ENCODE measurements at regions not wholly inside any gene's neighbourhood (a gene's known extent, or its start where the extent isn't known, plus 50 kb on each side); places are given as distances from the start of the nearest gene placed in this dataset.
A peak's percentile ranks its signal among the peaks of the same experiment; 100 is the strongest.

DNA sequence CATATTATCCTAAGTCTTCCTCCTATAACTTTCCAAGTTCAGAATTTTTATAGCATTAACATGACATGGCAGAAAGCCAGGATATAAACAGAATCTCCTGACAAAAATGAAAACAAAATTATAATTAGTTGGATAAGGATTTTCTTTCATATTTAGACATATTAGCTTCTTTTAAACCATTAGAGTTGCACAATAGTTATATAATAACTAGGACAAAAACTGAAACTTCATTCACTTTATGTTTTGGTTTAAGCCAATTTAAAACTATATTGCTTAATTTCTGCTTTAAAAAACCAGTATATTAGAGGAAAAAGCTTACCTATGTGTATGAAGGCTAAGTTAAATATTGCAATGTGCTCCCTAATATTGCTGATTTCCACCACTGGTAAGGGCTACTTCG, 254.8 kb downstream of the GPD2 start:
- ATAC-seq: no peak

DNA sequence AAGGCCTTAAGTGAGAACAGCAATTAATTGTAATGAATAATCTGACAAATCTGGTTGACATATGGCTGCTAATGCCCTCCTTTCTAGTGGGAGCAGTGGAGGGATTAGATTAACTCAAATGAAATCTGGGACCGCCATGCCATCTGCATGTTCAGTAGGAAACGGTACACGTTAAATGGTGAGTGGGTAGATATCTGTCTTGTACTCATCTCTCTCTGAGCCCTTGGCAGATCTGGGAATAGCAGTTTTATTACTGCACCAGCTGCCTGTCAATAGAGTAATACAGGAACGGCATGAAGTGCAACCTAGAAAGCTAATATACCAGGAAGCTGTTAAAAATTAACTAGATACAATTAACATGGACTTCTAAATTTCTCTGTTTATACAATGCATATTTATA, 258.8 kb downstream of the GPD2 start:
- peak; percentile 80 for ATAC-seq
- DNase-seq: no peak
- intact Hi-C loops (cut with DNase I, micrococcal nuclease): no loop called here

More for the DNA sequence above, 254.8 kb downstream of the GPD2 start:
- intact Hi-C loops (cut with DNase I, micrococcal nuclease): no loop called here
- DNase-seq: no peak

DNA sequence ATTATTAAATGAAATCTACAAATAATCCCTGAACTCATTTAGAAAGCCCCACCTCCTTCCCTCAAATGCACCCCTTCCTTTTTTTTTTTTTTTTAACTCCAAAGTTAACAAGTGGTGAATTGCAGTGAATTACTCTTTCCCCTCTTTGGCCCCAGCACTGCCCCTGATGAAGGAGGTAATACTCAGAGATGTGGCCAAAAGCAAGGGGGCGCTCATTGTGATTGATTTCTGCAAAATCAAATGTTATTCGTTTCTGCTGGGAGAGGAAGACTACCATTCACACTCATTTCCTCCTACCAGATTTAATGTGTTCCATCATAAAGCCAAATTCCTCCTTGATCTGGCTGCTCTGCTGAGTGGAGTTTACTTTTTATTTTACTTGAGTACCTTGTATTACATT, 259.4 kb downstream of the GPD2 start:
- intact Hi-C loops (cut with DNase I, micrococcal nuclease): no loop called here
- ATAC-seq (no peak), DNase-seq (no peak)

DNA sequence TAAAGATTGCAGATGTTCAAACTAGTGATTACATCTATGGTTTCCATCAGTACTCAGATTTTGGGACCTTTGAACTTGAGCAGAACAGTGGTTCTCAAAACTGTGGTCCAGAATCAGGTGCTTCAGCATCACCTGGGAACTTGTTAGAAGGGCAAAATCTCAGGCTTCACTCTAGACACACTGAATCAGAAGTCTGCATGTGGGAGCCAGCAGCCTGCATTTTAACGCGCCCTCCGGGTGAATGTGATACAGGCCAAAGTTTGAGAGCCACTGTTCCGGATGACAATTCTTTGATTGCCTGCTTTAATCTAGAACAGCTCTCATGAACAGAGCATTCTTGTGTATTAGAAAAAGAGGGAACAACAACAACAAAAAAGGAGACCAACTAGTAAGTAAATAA, 261.7 kb downstream of the GPD2 start:
- DNase-seq (no peak), ATAC-seq (no peak)
- intact Hi-C loops (cut with DNase I, micrococcal nuclease): no loop called here

DNA sequence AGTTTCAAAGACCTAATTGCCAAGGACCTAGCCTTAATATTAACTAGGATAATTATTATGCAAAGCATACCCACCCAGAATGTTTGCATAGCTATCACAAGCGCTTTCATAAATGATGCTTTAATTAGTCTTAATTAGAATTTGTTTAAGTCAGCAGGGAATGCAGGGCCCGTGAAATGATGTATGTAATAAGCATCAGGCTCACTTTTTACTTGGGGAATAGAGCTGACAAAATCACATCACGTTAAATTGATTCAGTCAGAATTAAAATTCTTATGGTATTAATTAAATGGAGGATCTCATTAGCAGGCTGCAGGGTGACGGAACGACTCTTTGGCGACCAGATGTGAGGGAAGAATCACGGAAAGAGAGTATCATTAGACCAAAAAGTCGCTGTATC, 264.5 kb downstream of the GPD2 start:
- intact Hi-C loops (cut with DNase I, micrococcal nuclease): no loop called here

DNA sequence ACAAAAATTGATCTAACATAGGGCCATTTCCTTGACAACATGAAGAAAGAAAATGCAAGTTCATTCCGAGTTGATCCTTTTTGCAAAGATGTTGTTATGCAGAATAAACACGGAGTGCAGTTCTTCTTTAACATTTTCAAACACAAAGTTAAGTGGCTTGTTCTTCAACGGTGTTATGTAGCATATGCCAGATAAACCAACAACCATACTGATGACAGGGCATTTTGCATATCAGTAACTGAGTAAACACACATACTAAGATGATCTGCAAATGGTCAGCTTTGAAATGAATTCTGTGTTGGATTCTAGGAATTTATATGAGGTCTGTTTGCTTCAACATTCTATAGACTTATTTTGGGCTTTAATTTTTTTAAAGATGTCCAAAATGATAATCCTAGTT, 266.4 kb downstream of the GPD2 start:
- intact Hi-C loops (cut with DNase I, micrococcal nuclease): no loop called here
- DNase-seq: no peak
- ATAC-seq: no peak

More for the DNA sequence above, 264.5 kb downstream of the GPD2 start:
- DNase-seq (no peak), ATAC-seq (no peak)

DNA sequence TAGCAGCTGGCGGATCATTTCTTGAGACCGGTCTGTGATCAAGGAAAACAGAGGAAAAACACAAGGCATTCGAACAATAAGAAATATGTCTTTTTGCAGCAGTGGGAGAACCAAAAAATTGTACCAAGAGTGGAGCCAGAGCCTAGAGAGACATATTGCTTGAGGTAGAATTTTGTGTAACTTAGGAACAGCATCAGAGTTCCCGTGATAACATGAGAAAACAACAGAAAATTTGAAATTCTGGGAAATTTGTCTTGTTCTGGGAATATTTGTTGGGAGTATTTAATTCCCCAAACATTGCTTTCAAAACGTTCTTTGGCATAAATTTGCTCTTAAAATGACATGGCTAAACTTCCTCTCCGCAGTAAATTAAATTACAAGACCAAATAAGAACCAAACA, 267.5 kb downstream of the GPD2 start:
- ATAC-seq (no peak), DNase-seq (no peak)
- intact Hi-C loops (cut with DNase I, micrococcal nuclease): no loop called here

DNA sequence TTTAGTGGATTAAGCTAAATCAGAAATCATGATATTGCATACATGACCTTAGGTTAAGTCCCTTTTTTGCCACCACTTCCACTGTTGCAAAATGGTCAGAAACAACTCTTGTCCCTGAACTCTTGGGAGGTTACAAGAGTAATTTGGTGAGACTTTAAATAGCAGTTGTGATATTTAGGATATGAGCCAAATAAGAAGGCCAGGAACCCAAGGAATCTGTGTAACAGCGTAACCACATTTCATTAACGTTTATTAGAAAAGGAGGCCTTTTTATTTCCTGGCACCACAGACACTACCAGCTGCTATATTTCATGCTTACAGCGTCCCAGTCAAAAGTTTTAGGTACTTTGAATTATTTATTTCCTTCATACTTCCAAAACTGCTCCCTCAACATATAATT, 268.0 kb downstream of the GPD2 start:
- ATAC-seq: no peak
- intact Hi-C loops (cut with DNase I, micrococcal nuclease): no loop called here
- DNase-seq: no peak

DNA sequence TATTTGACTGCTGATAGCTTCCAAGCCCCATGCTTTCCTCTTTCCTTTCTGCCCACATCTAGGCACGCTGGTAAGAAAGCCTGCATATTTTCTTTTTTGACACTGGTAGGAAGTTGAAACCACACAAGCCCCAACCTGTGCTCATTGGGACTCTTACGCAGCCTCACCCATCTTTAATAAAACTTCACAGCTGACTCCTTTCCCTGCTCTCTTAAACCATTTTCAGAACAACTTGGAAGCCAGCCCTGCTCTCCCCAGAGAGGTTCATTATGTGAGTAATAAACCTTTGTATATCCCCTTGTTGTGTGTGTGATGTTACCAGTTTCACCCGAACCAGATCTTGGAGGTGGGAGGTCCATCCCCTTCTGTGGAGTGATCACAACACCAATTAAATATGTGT, 268.4 kb downstream of the GPD2 start:
- intact Hi-C loops (cut with DNase I, micrococcal nuclease): no loop called here
- DNase-seq (no peak), ATAC-seq (no peak)

DNA sequence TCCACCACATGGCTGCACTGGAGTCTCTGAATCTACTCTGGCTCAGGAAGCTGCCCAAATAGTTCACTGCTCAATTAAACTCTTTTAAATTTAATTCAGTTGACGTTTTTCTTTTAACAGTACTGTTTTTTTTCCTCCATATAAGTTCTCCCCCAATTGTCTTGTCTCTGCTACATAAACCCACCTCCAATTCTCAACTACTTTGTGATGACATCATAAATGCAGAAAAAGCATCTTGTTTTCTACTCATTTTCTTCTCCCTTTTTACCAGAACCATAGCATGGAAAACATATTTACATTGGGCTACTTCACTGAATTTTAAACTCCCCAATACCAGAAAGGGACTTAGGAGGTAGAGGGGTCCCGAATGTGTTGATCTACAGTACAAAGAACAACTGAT, 270.4 kb downstream of the GPD2 start:
- intact Hi-C loops (cut with DNase I, micrococcal nuclease): no loop called here
- ATAC-seq: no peak
- no peak for DNase-seq

DNA sequence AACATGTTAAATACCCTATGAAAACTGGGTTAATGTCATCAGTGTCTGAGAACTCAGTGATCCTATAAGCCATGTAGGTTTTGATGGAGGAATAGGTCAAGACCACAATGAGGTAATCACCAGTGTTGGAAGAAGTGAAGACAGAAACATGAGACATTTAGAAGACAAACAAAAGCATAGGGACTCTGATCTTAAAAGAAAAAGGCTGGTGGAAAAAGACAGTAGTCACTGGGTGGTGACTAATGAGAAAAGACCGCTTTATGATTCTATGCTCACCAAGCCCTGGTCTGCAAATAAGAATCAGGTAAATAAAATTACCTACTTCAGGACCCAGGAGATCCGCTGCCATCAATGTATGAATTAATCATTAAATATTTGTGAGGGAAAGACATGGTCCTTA, 271.9 kb downstream of the GPD2 start:
- ATAC-seq (no peak), DNase-seq (no peak)
- intact Hi-C loops (cut with DNase I, micrococcal nuclease): no loop called here

DNA sequence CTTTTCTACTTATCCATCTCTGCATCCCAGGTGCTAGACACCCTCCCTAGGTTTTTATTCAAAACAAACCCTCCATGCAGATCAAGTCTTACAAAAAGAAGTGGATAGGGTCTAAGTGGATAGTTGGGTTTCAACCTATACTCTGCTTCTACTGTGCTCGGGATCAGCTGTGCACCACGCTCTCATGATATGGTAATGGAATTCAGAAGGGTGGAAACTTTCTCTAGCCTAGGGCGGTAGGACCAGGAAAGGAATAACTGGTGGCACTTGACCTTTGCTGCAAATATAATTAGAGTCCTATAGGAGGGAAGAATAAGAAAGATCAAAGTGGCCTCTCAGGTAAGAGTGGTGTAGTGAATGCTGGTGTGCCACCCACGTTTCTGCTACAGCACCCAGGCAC, 272.9 kb downstream of the GPD2 start:
- DNase-seq (no peak), ATAC-seq (no peak)
- intact Hi-C loops (cut with DNase I, micrococcal nuclease): no loop called here

DNA sequence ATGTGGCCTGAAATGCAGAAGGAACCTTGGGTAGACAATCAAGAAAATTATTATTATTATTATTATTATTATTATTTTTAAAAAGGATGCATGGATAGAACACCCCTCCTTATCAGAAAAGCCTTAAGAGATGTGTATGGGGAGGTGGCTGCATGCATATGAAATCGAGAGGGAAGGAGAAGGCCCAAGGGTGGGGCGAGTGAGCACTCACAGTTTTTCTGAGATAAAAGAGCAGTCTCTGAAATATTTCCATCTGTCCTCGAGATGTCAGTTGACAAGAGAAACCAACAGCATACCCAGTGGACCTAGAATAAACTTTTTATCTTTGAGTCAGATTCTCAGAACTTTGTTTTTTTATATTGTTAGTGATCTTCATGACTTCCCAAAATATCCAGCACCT, 282.9 kb downstream of the GPD2 start:
- DNase-seq (no peak), ATAC-seq (no peak)
- intact Hi-C loops (cut with DNase I, micrococcal nuclease): no loop called here

DNA sequence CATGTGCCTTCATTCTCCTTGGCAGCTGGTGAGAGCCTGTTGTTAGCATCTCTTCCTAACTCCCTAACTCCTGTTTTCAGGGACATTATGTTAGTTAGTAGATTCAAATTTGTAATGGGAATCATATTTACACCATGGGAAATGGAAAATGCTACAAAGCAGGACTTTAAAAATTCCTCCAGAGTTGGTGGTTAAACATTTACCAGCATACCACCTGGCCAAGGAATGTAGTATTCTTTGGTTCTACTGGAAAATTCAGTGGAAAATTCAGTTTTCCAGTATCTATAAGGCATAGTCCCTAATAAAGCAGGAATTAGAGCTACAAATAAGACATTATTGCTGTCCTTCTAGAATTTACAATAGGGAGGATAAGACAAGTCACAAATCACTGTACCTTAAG, 291.7 kb downstream of the GPD2 start:
- DNase-seq: no peak
- intact Hi-C loops (cut with DNase I, micrococcal nuclease): no loop called here
- no peak for ATAC-seq

DNA sequence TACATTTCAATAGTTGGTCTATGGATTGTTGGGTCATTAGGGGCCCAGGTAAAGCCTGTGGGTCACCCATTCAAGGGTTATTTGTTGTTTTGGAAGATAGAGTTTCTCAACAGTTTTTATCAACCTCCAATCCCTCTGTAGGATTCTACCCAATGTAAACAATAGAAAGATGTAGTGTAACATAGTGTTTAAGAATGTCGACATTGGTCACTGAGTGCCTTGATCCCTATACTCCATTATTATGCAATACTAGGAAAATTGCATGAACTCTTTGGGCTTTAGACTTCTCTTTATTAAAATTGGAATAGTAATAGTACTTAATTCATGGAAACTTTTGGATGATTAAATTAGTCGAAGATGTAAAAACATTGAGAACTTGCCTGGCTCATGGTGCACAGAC, 292.1 kb downstream of the GPD2 start:
- DNase-seq (no peak), ATAC-seq (no peak)
- intact Hi-C loops (cut with DNase I, micrococcal nuclease): no loop called here

DNA sequence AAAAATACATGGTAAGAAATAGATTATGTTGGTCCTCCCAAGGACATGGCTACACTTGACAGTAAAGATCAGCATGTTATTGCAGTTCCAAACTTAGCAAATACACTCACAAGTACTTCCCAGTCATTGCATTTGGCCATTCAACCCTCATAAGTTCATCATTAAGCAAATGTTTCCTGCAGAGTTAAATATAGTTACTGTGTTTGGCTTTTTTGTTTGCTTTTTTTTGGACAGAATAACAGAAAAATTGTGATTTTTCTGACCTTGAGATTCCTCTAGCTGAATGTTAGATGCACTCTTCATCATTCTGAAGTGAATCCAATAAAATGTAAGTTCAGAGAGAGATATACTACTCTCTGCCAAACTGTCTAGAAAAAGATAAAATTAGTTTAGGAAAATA, 295.3 kb downstream of the GPD2 start:
- no peak for ATAC-seq
- no peak for DNase-seq
- intact Hi-C loops (cut with DNase I, micrococcal nuclease): no loop called here

DNA sequence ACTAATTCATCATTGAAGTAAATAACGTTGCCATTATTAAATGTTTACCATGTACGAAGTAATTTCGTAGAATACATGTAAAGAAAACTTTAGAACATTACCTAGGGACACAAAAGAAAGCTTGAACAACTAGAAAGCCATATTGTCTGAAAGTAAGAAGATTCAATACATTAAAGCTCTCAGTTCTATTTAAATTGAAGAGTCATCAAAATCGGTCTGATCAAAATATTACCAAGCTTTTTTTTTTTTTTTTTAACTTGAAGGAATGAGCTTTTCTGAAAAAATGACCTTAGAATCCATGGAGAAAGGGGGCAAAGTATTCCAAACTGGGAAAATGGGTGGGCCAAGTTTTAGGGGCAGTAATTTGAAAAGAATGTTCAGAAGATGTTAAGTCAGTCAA, 300.8 kb downstream of the GPD2 start:
- DNase-seq (no peak), ATAC-seq (no peak)
- intact Hi-C loops (cut with DNase I, micrococcal nuclease): no loop called here

DNA sequence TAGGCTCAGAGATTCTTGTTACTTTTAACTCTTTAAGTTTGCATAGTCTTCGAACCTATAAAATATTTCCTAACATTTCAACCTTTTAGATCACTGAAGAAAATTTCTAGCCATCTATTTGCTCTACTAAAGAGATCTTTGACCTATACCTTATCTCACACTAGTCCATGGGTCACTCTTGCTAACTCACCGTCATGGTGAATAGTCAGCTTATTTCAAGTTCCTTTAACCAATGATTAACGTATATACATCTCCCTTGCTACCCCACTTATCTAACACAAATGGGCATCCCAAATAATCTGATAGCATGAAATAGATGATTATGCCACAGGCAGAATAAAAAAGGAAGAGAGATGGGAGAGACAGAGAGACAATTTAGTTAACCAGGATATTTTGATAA, 303.1 kb downstream of the GPD2 start:
- DNase-seq (no peak), ATAC-seq (no peak)
- intact Hi-C loops (cut with DNase I, micrococcal nuclease): no loop called here

DNA sequence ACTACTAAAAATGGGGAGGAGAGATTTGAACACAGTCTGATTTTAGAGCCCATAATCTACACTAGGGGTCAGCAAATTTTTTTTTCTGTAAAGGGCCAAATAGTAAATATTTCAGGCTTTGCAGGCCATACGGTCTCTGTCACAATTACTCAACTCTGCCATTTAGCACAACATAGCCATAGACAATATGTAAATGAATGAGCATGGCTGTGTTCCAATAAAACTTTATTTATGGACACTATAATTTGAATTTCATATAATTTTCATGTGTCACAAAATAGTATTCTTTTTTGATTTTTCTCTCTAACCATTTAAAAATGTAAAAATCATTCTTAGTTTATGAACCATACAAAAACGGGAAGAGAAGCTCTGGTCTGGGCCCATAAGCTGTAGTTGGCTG, 309.4 kb downstream of the GPD2 start:
- intact Hi-C loops (cut with DNase I, micrococcal nuclease): no loop called here
- ATAC-seq (no peak), DNase-seq (no peak)

DNA sequence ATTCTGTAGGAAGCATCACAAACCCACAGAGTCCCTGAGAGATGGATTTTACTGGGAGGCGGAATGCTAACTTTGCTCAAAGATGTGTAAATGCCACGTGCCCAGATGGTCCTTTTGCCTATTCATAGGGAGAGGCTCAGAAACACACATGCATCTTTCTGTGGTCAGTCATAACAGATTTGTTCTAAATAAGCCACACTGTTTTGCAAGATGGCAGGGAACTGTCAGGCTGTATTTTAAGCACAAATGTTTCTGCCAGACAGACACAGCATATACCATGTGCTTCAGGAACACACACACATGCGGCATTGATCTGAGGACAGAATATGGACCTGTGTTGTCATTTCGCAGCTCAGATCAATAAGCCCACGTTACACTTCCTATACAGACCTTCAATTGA, 312.0 kb downstream of the GPD2 start:
- ATAC-seq: no peak
- no peak for DNase-seq
- intact Hi-C loops (cut with DNase I, micrococcal nuclease): no loop called here

DNA sequence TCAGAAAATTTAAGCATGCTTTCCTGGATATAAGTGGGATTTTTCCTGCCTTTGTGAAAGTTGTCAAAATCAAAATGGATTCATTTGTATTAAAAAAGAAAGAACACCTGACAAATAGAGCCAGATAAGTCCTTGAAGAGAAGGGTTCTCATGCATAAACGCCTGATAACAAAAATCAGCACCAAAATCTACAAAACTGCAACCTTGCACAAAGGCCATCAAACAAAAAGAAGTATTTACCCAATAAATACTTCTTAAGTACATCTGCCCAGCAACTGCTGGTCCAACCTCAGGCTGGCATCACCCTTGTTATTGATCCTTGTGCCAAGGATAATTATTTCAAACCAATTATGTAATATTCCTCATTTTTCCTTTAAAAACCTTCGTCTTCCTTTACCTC, 315.9 kb downstream of the GPD2 start:
- no peak for DNase-seq
- no peak for ATAC-seq
- intact Hi-C loops (cut with DNase I, micrococcal nuclease): no loop called here

DNA sequence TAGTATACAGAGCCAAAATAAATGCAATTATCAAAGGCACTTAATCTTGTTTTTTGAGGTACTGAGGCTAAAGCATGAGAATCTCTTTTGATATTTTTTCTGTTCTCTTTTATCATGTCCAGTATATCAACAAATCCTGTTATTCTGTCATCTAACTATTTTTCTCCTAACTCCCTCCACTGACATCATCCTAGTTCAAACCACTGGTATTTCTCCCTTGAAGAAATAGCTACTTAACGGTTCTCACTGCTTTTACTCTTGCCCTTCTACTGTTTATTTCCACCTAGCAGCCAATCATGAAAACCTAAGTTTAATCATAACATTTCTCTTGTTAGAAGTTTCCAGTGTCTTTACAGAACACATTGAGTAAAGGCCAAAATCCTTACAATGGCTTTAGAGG, 317.6 kb downstream of the GPD2 start:
- DNase-seq: no peak
- intact Hi-C loops (cut with DNase I, micrococcal nuclease): no loop called here
- no peak for ATAC-seq
